DLD1 (cell line): ENCODE measurements at regions not wholly inside any gene's neighbourhood (a gene's known extent, or its start where the extent isn't known, plus 50 kb on each side); places are given as distances from the start of the nearest gene placed in this dataset.

Source experiments
- in situ Hi-C: cut with HindIII; loops from 2 replicates; pipeline ENCODE4 v1.10.0; 2017; ENCODE audit warnings: low sequenced_read_pairs

DNA sequence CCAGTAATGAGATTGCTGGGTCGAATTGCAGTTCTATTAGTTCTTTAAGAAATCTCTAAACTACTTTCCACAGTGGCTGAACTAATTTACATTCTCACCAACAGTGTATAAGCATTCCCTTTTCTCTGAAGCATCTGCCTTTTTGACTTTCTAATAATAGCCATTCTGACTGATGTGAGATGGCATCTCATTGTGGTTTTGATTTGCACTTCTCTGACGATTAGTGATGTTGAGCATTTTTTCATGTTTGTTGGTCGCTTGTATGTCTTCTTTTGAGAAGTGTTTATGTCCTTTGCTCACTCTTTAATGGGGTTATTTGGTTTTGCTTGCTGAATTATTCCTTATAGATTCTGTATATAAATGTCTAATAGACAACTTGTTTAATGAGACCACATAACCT is 69.6 kb upstream of the UGP2 start:
- in situ Hi-C loops = no loop called here

GRCh38 chr2:63775191-63775590 is 66.5 kb upstream of the UGP2 start:
- in situ Hi-C loops = no loop called here

DNA sequence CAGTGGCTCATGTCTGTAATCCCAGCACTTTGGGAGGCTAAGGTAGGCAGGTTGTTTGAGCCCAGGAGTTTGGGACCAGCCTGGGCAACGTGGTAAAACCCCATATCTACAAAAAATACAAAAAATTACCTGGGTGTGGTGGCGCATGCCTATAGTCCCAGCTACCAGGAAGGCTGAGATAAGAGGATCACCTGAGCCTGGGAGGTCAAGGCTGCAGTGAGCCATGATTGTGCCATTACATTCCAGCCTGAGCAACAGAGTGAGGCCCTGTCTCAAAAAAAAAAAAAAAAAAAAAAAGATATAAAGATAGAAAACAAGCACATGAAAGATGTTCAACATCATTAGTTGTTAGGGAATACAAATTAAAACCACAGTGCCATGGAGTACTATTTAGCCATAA is 65.3 kb upstream of the UGP2 start:
- in situ Hi-C loops = no loop called here

GRCh38 chr2:63777816-63778215 is 63.9 kb upstream of the UGP2 start:
- in situ Hi-C loops = no loop called here

DNA sequence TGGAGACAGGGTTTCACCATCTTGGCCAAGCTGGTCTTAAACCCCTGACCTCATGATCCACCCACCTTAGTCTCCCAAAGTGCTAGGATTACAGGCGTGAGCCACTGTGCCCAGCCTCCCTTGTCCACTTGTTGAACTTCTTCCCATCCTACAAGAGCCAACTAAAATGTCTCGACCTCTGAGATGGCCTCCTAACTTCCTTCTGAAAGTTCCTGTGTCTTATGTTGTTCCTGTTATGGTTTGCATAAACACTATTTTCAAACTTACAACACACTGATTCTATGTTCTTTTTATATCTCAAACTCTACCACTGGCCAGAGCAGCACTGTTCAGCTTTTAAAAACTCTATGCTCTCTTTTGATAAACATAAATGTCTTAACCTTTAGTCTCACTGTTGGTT is 63.3 kb upstream of the UGP2 start:
- in situ Hi-C loops = no loop called here

- in situ Hi-C loops = no loop called here
These were observed 61.1 kb upstream of the UGP2 start for GRCh38 chr2:63780518-63781155.

- in situ Hi-C loops = no loop called here
These were observed 57.2 kb upstream of the UGP2 start for GRCh38 chr2:63784461-63784860.

- in situ Hi-C loops = no loop called here
These were observed 56.6 kb upstream of the UGP2 start for GRCh38 chr2:63785096-63785495.

GRCh38 chr2:63786471-63786870 is 55.2 kb upstream of the UGP2 start:
- in situ Hi-C loops = no loop called here

- in situ Hi-C loops = no loop called here
These were observed 53.6 kb upstream of the UGP2 start for GRCh38 chr2:63788071-63788470.

DNA sequence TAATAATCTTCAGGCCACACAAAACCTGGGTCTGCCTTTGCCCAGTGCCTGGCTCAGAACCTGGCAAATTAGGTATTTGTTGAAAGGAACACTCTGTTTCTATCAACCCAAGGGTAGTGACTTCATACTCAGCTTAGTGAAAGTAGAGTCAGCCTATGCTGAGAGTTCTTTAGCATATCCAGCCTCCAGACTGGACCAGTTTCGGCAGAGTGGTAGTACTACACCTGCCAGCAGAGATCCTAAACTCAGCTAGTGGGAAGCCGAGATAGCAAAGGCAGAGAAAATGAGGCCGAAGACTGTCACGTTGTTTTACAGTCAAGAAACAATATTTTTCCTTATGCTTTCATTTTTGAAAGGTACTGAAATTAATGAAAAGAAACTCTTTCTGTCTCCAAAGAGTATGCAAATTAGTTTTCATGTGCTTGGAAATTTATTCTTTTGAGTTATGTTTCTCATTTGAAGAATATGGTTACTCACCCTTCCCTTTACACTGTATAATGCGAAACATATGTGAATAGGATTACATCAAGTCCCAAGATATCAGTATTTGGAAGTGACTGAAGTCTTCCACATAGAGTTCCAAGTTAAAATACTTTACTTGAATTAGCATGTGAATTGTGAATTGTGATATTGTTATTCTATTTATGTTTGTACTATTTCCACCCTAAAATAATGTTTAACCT is 52.2 kb upstream of the UGP2 start:
- in situ Hi-C loops = no loop called here

DNA sequence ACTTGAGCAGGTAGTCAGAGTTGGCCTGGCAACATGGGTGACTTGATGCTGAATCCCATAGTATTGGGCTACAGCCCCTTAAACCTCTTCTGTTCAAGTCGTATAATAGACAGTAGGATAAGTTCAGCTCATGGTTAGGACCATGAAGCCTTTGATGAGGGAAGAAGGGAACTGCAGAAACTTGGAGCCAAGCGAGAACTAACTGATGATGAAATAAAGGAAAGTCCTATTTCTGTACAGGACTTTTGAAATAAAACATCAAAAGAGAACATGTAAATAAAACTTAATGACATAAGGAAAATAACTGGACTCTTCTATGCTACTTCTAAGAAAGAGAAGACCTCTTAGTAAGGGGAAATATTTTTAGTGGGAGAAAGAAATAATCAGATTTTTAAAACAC is 51.2 kb upstream of the UGP2 start:
- in situ Hi-C loops = no loop called here

GRCh38 chr2:63790906-63791305 is 50.8 kb upstream of the UGP2 start:
- in situ Hi-C loops = no loop called here

- in situ Hi-C loops = no loop called here
These were observed 50.3 kb upstream of the UGP2 start for GRCh38 chr2:63791387-63791786.
